Midbrain (tissue), 1 donor: ENCODE measurements at regions not wholly inside any gene's neighbourhood (a gene's known extent, or its start where the extent isn't known, plus 50 kb on each side); places are given as distances from the start of the nearest gene placed in this dataset.

Experiments used
- DNase-seq: peaks from one replicate; lab custom pipeline; 2025; lab: John Stamatoyannopoulos, UW

DNA sequence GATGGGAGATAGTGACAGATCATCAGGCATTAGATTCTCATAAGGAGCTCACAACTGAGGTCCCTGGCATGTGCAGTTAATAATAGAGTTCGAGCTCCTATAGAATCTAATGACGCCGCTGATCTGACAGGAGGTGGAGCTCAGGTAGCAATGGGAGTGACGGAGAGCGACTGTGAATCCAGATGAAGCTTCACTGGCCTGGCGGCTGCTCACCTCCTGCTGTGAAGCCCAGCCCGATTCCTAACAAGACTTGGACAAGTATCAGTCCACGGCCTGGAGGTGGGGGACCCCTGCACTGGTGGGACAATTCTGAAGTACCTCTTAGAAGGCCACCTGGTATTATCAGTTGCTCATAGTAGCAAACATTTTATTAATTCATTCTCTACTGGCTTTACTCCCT is 377.9 kb upstream of the ITGA1 start:
- no peak for DNase-seq

DNA sequence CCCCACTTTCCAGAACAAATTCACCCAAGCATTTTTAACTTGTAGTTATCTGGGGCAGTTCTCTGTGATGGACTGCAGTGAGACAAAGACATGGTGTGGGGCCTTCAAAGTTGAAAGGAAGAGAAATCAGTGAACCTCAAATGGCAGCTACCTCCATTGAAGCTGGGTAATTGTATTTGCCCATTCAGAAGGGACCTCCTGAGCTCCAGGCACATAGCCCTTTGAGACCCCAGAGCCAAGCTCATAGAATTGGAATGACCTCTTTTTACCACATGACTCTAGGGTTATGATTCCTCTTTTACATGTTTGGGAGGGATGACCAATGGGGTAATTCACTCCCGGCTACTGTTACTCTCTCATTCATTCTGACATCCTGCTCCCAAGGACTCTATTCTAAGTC is 368.4 kb upstream of the ITGA1 start:
- no peak for DNase-seq

DNA sequence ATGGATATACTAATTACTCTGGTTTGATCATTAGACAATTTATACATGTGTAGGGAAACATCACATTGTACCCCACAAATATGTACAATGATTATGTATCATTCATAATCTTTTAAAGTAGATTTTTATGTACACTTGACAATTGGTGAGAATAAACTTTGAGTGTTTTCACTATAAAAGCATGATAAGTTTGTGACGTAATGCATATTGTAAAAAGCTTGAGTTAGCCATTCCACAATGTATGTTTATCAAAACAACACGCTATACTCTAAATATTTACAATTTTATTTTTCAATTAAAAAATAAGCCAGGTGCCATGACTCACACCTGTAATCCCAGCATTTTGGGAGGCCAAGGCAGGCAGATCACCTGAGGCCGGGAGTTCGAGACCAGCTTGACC is 360.1 kb upstream of the ITGA1 start:
- no peak for DNase-seq

DNA sequence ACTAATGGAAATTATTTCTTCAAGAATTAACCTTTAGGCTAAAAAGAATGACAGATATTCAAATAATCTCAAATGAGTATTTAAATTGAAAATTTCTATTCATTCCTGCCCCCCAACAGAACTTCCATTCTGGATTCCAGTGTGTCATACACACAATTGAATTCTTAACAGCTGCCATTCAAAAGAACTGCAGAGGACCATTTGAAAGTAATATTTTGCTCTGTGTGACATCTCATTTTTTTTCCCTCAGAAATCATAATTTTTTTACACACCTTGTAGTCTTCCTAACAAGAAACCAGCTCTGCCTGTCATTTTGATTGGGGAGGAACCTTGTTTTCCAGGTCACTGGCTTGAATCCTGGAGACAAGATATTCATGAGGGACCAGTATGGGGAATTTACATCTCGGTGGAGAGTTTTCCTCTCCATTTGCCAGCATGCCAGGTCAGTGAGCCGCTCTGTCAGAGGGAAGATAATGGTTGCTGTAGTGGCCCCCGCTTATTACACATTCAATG is 358.7 kb upstream of the ITGA1 start:
- DNase-seq = no peak

DNA sequence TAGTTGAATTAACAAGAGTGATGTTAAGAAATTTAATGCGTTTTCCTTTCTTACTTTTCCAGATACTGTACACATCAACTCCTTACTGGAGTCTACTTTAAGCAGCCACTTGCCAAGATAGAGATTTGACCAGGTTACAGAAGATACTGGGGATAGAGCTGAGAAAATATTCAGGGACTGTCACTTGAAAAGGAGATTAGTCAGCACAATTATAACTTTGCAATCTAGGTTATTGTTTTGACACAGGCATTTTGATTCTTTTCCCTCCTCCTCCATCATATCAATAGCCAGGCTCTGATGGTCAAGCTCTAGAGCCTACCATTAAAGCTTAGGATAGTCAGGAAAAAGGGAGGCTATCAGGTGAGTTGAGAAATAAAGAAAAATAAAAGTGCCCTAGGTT is 345.9 kb upstream of the ITGA1 start:
- no peak for DNase-seq

DNA sequence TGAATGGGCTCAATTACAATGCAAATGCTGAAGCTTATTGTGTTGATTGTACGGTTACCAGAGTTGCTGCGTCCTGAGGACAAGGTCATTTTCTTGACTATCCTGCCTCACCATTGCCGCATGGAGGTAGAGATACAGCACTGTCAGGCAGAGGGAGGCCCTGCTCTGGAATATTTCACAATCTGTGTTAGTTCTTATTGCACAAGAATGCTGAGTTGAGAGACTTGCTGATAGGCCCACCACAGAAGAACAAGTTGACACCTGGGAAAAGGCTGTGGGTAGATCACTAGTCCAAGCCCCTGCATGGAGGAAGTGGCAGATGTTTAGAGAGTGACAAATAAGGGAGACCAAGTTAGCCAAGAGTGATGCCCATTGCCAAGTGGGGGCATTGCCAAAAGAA is 344.5 kb upstream of the ITGA1 start:
- DNase-seq = no peak

DNA sequence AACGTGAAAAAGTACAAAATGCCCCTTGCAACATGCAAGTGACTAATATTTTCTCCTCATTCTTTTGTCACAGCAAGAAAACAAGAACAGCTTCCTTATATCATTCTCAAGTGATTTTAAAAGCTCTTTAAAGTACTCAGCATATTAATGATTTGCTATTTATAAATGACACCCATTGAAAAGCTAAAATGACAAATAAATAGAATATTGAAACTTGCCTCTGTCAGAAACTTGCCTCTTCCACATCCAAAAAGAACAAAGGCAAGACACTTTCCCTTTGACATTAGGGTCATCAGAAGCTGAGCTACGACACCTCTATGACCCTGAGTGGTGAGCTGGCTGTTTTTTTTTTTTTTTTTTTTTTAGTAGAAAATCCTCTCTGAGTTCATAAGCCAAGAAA is 339.6 kb upstream of the ITGA1 start:
- no peak for DNase-seq

DNA sequence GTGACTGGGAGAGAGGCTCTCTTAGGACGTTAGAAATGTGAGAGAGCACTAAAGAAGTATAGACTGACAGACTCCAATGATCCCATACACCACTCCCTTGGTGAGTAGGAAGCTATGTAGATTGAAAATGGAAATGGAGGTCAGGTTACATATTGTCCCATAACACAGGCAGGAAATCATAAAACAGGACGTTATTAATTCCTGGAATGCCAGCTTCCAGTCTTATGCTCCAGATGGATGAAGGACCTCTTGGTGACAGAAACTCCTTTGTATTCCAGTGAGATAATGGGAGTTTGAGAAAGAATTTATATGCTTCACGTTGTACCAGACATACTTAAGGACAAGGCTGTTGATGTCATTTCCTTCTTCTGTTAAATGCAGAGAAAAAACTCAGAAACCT is 338.2 kb upstream of the ITGA1 start:
- no peak for DNase-seq

DNA sequence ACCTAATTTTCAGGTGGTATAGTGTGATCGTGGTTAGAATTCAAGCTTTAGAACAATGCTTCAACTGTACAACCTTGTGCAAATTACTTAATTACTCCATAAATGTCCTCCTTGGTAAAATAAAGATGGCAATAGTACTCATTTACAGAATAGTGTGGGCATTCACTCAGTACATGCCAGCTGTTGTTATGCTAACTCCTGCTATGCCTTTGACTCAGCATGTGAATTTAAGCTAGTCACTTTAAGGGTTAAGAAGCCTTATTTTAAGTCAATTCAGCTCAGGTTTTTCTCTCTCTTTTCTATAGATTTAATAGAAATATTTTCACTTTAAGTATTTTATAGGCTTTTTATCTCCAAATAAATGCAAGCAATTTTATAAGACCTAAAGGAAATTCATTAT is 335.6 kb upstream of the ITGA1 start:
- DNase-seq = no peak

DNA sequence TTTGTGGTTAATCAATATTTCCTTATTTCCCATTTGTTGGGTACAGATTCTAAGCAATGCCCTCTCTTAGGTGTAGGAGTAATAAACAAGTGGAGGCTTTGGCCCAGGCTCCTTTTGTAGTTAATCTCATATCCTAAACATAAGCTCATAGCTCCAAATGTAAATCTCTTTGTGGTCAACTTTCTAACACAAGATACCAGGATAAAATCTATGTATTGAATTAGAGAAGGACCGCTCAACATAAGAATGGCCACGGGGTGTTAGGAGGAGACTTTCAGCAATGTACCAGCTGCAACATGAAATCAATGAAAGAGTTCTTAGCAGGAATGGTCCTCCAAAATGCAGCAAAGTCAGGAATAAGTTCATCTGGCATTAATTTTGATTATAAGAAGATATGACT is 334.5 kb upstream of the ITGA1 start:
- no peak for DNase-seq

DNA sequence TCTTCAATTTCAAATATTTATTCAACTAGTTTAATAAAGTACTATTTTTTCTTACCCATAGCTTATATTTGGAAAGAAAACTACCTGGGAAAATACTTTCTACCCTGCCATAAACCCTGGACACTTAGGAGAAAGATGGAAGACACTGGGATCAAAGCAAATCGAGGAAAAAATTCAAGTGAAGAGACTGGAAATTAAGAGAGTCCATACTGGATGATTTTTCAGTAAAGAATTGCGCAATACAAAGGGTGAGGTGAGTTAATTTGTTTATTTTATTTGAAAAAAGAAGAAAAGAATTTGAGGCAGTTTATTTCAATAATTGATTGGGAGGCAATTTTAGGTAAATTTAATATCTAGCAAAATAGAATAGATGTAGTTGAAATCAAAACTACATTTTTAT is 331.8 kb upstream of the ITGA1 start:
- DNase-seq = no peak

DNA sequence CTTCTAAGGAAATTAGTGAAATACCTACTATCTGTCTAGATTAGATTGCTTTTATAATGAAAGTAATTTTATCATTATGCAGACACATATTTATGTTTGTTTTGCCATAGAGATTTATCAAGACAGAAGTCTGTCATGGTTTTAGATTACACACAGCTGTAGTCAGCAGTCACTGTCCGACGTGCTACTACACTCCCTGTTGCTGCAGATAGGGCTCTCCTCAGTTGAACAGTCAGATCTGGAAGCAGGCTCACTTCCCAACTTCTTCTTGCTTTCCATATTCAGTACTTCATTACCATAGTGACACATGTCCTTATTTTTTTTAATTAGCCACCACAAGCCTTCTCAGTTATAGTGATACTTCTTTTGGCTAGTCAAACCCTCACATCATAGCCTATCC is 329.9 kb upstream of the ITGA1 start:
- no peak for DNase-seq

DNA sequence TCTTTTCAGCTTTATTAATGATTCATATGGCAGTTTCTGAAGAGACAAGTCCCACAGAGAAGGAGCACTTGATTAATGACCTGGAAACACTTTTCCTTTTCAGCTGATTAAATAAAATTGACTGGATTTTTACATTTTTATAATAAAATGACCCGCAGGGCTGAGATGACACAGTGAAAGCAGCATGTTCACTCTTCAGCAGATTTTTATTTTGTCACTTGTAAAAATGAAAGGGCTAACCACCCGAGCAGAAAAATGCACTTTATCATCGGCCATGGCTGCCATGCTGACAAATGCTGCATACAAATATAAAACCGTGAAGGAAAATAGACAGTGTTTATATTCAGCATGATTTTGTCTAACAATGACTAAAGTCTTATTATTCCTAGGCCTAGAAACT is 321.6 kb upstream of the ITGA1 start:
- DNase-seq = no peak

DNA sequence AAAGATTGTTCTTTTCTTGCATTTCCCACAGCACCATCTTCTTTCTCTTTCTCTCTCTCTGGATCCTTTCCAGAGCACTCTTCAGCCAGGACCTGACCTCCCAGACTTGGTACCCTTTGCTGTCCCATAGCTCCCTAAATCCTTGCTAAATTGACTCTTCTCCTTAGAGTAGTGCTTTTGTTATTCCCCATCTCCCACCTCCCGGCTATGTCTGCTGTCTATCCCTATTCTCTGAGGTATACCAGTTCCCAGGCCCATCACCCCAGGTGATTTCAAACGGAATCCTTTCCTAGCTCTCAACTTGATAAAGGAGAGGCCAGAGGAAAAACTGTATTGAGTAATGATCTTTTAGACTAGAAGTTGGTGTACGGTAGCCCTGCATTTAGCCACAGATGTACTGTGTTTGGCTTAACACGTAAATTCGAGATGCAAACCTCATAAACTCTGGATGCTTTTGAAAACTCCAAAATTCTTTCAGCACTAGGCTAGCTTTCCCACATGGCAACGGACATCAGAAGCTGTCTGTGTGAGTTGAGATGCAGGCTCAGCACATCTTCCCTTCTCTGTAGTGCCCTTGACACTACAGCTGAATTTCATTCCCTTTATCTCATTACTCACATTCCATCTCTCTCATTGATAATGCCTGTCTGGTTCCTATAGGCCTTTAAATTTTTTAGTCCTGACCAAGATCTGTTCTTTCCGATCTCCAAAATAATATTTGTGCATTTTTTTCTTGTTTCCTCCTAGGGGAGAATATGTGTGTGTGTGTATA is 320.8 kb upstream of the ITGA1 start:
- DNase-seq = no peak

DNA sequence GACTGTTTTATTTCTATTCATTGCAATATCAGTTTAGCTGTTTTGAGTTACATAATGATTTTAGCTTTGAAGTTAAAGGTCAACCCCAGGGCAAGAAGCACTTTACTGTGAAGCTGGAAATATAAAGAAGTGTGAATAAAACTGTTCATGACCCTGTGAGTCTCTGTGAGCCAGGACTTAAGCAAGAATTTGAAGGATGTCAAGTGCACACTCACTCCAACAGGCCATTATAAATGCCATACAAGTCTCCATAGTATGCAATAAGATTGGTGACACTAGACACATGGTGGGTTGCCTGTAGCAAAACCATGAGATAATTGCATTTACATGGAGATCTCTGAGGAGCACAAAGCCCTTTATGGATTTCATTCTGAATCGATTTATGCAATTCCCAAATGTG is 318.7 kb upstream of the ITGA1 start:
- DNase-seq = no peak

DNA sequence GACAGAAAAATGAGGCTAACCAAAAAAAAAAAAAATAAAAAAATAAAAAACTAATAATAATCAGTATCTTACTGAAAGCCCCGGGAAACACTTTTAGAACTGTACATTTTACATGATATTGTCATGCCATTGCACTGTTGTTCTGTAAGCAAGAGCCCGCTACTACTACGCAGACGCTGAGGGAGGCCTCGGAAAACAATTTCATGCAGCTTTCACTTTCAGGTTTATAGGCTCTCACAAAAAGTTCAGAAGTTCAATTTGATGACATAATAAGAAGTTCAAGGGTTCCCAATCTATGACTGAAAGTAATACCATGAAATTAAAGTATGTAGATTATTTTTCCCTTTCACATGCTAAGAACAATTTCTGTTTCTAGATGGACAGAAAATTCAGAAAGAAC is 318.3 kb upstream of the ITGA1 start:
- DNase-seq = no peak

DNA sequence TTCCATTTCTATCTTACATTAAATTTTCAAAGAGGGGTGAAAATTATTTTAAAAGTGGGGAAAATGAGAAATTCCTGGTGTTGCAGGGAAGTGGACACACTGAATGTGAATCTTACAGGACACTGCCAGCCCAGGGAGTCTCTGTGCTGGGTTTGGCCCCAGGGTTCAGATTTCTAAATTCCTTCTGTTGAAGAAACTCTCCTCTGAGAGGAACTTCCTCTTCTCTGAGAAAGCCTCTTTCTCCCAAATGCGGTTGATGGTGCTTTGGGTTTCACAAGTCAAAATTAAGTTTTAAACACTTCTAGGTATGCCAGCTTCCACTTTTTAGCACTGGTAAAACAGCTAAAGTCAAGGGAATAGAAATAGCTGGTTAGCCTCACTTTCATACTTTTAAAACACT is 317.9 kb upstream of the ITGA1 start:
- no peak for DNase-seq

DNA sequence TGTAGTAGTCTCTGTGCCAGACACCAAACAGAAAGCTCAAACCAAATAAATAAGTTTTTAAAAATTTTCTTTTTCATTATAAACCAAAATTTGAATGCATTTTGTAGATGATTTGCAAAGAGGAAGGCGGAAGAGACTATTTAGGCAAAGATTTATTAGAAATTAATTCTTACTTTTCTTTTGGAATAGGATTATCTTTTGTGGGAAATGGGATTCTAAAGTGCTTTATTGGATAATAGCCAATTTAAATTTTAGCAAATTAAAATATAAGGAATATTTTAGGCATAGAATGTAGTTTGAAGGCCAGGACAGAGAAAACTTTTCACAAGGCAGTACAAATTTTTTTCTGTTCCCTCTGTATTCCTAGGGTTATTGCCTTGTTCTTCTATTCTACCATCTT is 311.4 kb upstream of the ITGA1 start:
- DNase-seq = no peak

DNA sequence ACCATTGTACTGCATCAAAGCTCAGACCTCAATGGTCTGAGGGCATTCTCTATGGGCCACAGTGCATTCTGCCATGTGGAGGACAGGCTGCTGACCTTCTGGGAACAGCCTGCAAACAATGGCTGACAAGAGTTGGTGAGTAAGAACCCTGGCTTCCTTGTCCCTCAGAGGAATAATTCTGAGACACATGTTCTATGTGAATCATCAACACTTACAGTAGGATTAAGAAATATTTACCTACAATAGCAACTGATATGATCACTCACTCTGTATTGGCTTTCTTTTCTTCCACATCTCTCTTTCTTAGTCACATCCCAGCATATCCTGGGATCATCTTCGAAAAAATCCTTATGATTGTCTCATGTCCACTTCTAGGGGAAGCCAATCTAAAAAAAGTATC is 306.5 kb upstream of the ITGA1 start:
- DNase-seq = no peak

DNA sequence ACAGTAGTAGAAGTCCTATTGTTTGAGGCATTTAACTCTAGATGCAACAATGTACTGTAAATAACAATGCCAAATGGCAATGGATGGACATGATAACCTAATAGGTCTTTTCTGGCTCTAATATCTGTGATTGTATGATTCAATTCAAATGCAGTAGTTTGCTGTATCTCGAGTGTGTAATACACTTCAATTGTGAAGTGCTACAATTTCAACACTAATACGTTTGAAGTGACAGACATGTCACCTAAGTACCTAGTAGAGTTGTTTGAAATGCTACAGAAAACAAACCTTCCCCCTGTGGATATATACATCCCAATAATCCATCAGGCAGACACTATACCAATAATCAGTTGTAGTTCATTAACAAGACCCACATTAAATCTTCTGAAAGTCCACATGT is 305.9 kb upstream of the ITGA1 start:
- no peak for DNase-seq

DNA sequence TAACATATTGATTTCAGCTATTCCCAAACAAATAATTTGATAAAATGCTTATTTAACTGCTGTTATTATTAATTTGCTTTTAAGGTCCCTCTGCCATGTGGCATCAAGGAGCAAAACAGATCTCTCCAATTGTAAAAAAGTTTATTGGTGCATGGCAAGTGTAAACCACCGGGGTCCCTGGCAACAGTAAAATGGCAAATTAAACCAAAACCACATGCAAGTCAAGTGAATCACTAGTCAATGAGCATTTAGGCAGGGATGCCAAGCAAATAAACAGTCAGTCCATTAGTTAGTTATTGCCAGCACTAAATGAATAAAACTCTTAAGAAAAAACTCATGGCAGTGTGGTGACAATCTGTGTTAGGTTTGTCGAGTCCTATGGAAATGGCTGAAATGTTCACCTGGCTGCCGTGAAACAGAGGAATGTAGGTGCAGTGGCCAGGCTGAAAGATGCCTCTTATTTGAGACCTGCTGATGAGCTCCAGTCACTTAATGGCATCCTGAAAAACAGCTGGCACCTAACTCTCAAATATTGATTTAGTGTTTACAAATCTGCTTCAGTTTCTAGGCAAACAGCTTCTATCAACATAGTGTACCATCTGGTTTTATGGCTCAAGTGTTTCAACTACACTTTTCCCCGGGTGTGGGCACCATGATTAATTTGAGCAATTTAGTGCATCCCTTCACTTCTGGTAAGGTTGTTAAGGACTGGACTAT is 296.5 kb upstream of the ITGA1 start:
- no peak for DNase-seq

DNA sequence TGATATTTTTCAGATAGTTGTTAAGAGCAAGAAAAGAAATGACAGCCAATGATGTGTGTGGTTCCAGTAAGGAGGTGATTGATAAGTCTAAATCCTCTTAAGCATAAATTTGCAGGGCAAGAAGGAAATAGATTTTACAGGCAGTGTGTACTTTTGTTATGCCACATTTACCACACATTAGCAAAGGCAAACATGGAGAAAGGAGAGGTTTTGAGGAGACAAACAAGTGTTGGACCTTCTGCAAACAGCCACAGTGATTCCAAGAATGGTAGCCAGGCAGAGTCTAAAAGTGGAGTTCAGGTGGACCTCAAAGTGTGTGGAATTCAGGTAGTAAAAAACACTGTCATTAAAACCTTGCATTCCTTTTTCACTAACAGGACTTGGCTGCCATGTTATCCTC is 295.9 kb upstream of the ITGA1 start:
- no peak for DNase-seq

DNA sequence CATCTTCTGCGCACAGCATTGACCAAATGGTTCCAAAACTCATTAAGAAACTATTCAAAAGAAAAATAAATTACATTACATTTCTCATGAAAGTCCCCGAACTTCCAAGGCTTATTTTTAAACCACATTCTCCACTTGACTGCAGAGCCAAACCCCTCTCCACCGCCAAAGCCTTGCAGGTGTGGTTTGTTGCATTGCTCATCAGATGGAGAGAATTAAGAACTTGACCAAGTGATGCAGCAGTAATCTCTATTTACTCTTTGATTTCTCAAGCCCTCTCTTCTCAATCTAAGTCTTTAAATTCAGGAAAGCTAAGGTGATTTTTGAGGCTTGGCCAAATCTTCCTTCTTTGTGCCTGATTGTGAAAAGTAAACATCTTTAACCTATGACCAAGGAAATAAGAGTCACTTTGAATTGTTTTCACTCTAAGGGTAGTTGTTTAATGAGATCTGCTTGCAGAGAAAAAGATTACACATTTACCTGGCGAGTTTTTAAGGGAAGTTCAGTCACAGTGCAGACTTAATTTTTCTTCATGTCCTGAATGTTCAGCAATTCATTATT is 290.5 kb upstream of the ITGA1 start:
- DNase-seq = no peak
